PFSK-1 (cell line): ENCODE measurements at regions not wholly inside any gene's neighbourhood (a gene's known extent, or its start where the extent isn't known, plus 50 kb on each side); places are given as distances from the start of the nearest gene placed in this dataset.

Experiments used
- FOXP2 ChIP-seq: optimal IDR thresholded peaks from 2 replicates; pipeline ENCODE3; 2011; ENCODE audit warnings: borderline replicate concordance, control low read depth, inconsistent platforms; ENCODE audit not compliant: insufficient read depth; ENCODE audit errors: extremely low read length, extremely low read depth
- POLR2AphosphoS5 ChIP-seq: IDR thresholded peaks from 2 replicates; pipeline ENCODE4 v1.6.1; 2012; ENCODE audit warnings: low read depth, mild to moderate bottlenecking, control low read depth, low read length, moderate library complexity
- REST ChIP-seq, 2 experiments: IDR thresholded peaks; 2 replicates each; pipeline versions ENCODE4 v1.6.1 to v1.8.0; 2011 to 2012; ENCODE audit warnings: low read depth in 2 of 2, low read length in 2 of 2, control low read depth in 1 of 2, inconsistent platforms in 1 of 2, mild to moderate bottlenecking in 1 of 2, moderate library complexity in 1 of 2; ENCODE audit not compliant: insufficient read depth in 1 of 2
- SIN3A ChIP-seq: IDR thresholded peaks from 2 replicates; pipeline ENCODE4 v1.6.1; 2012; ENCODE audit warnings: mild to moderate bottlenecking, low read length, moderate library complexity, borderline replicate concordance; ENCODE audit not compliant: insufficient read depth
- TAF1 ChIP-seq: IDR thresholded peaks from 2 replicates; pipeline ENCODE4 v1.6.1; 2012; ENCODE audit warnings: low read length, control low read depth, borderline replicate concordance; ENCODE audit not compliant: insufficient read depth

GRCh38 chr16:80298676-80299075 is 242.1 kb upstream of the DYNLRB2 start:
- no peak for TF ChIP-seq TAF1
- TF ChIP-seq POLR2AphosphoS5, result no peak
- TF ChIP-seq REST (IDR thresholded peaks at IDR 0.05; ENCODE audit: insufficient read depth in 1 of 2, low read depth in 2 of 2, low read length in 2 of 2), result no peak
- TF ChIP-seq SIN3A, result no peak
- no peak for TF ChIP-seq FOXP2
